HUDEP-2 (cell line): ENCODE measurements at regions not wholly inside any gene's neighbourhood (a gene's known extent, or its start where the extent isn't known, plus 50 kb on each side); places are given as distances from the start of the nearest gene placed in this dataset.
"Not testable (repeated sequence)": the region's sequence is repeated elsewhere in the genome, so short reads cannot be mapped to it uniquely, and the experiment has no call there.

Experiments
- DNase-seq, 76 experiments: peaks; one replicate each; lab custom pipeline; 2025; ENCODE audit not compliant: unreplicated experiment in 76 of 76; lab: John Stamatoyannopoulos, UW

DNA sequence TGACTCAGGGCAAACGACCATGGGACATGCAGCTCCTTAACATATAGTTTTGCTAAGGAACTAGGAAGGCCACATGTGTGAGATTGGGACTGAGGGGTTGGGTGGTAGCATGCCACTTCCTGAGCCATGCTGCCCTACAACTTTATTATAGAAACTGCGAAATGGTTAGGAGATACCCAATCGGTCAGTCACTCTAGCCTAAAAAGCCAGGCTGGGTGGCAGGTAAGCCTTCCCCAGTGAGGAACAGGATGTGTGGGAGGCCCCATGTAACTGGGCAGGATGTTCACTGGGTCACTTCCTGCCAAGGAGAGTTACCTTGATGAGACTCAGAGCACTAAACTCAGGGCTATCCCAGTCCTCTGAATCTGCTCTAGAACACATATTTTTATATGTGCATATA lies 123.5 kb downstream of the MAP3K7 start:
- no peak for DNase-seq

DNA sequence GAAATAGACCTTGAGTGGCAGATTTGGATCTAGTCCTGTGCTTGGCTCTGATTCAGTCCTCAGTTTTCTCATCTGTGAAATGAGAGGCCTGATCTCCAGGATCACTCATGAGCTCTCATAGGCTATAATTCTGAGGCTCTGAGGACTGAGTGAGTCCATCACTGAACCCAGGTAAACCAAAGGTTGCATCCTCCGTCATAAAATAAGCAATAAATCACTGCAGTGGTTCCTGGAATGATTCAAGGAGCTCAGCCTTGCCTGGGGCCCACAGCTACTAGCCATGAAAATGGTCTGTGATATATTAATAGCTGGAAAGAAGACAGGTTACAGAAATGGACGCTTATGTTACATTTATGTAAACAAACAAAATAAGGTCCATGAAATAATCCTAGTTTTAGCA lies 124.8 kb downstream of the MAP3K7 start:
- no peak for DNase-seq

DNA sequence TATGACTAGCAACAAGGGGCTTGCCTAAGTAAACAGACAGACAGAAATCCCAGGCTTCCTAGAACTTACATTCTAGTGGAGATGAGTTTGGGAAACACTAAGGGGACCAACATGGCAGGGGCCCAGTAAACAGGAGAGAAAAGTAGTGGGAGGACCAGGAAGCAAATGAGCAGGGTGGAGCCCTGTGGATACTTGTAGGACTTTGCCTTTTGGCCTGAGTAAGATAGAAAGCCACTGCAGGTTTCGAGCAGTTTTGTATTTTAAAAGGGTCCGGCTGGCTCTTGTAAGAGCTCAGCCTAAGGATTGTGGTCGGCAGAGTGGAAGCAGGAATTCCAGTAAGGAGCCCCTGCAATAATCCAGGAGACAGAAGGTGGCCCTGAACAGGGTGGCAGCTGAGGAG lies 125.5 kb downstream of the MAP3K7 start:
- DNase-seq, result no peak

DNA sequence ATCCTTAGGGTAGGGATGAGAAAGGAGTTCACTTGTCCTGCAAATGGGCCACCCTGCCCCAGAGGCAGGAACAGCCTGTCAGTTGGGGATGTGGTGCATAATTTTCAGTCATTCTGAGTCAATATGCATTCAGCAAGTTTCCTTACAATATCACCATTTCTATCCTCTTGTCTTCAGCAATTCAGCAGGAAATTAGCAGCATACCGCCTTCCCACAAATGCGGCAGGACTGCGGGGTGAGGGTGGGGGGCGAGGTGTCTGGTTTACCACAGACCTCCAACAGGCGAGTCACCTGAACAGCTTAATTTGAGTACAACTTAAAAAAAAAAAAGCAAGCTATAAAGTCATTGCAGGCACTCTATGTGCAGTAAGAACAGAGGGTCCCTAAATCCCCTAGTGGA lies 126.8 kb downstream of the MAP3K7 start:
- no peak for DNase-seq

DNA sequence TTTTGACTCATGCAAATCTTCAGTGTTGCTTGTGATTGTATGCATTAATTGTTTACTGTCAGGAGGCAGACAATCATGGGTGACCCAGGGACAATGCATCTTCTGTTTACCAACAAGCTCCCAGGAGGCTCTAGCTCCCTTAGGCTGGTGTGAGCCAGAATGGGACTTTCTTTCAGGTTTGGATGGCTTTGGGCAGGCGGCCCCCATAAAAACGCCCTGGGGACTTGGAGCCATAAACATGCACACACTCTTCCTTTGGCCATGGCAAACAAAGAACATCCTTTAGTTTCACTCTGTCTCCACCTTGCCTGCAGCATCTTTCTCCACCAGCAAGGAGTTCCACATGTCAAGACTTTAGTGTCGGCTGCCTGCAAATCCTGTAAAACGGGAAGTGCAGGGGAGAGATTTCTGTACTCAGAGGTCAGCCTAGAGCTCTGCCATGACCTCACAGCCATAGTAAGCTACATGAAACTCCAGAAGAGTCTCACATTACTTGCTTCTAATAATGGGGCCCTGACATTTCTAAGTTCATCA lies 127.6 kb downstream of the MAP3K7 start:
- DNase-seq, result no peak

DNA sequence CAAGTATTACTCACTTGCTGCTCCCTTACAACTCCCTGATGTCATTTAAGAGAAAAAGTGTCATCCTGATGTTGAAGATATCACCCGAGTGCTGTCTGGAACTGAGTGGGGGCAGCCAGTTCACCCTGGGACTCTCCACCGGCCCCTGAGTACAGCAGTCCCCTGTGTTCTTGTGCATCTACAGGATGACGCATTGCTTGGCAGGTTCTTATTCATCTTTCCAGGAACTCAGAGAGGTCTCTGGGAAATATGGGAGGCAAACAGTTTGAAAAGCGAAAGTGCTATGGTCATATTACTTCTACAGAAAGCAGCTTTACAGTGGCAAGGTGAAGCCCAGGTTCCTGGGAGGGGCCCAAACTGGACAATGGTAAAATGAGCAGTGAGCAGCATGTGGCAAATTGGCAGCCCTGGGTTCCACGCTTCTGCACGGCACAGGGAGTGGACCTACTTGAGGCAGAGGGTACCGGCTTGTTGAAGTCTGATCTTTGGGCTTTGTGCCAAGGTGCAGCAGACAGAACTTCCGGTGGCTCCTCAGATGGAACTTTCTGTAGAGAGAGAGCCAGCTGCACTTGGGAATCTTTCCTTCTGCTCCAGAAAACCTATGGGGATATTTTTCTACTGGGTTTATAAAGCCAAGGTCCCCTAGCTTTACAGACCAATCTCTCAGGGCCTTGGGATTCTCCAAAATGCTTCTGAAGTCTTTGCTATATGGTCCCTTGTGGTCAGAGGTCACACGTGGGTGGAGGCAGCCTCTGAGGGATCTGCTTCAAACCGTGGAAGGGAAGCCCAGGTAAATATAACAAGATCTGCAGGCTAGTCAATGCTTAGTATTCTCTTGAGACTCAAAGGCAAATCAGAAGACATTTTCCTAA lies 128.3 kb downstream of the MAP3K7 start:
- peak in 58 of 76 experiments; percentile 4 to 85 (median 46) for DNase-seq

DNA sequence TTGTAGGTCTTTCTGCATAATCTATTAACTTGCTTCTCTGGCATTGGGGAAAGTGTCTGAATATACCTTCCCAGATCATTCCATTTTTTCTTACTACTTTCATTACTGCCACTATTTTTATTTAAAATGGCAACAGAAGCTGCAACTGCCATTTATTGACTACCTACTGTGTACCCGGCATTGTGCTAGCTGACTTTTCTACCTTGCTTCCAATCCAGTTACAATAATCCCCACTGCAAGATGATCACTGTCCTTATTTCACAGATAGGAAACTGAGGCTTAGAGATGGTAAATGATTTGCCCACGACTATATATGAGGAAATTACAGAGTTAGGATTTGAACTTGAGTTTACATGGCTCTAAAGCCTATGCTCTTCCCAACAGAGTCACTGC lies 129.0 kb downstream of the MAP3K7 start:
- no peak for DNase-seq

DNA sequence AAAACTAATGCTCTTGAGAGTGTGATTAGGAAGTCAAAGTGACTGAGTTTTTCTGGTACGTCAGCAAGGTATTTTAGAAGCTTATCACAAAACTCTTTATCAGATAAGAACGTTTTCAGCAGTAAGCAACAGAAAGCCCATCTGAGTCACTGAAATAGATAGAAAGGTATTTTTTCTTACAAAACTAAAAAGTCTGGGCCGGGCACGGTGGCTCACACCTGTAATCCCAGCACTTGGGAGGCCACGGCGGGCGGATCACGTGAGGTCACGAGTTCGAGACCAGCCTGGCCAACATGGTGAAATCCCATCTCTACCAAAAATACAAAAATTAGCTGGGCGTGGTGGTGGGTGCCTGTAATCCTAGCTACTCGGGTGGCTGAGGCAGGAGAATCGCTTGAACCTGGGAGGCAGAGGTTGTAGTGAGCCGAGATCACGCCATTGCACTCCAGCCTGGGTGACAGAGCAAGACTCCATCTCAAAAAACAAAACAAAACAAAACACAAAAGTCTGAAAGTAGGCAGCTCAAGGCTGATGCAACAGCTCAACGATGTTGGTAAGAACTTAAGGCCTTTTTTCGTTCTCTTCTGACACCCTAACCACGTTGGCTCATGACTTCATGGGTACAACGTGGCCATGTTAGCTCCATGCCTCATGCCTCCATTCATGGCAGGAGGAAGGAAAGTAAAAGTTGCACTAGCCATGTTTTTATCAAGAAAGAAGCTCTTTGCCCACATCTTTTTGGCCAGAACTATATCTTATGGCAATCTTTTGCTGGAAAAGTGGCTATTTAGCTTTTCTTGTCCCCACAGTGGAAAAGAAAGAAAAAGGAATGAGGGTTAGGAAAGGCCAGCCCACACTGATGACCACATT lies 129.6 kb downstream of the MAP3K7 start:
- DNase-seq, result not testable (repeated sequence)

DNA sequence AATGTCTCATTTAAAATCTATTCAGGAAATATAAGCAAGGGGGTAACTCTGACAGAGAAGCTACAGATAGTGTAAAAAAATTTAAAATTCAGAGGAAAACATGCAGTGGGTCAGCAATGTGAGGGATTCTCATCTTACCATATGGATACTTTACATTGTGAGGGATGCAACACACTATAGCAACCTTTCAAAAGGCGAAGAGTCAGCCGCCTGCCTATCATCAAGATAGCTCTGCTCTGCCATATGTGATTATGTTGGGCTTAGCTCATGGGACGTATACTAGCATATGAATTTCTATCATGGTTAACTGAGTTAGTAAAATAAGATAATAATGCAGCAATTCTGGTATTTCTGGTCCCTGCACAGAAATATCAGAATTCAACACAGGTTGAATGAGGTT lies 130.9 kb downstream of the MAP3K7 start:
- no peak for DNase-seq

DNA sequence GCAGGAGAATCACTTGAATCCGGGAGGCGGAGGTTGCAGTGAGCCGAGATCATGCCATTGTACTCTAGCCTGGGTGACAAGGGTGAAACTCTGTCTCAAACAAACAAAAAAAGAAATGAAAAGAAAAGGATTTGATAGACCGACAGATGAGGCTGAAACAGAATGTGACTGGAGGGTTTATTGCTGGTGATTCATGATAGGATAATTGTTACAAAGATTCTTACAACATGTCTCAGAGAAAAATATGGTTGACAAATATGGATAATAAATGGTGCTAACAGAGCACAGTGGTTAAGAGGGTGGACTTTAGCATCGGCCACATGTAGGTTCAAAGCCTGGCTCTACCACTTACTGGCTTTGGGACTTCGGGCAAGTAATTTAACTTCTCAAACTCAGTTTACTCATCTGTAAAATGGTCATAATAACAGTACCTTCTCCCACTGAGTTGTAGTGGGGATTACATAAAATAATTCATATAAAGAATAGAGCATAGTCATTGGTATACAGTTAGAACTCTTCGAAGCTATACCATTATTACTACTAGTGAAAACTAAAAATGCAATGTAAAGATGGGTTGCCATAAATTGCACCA lies 131.9 kb downstream of the MAP3K7 start:
- no peak for DNase-seq

DNA sequence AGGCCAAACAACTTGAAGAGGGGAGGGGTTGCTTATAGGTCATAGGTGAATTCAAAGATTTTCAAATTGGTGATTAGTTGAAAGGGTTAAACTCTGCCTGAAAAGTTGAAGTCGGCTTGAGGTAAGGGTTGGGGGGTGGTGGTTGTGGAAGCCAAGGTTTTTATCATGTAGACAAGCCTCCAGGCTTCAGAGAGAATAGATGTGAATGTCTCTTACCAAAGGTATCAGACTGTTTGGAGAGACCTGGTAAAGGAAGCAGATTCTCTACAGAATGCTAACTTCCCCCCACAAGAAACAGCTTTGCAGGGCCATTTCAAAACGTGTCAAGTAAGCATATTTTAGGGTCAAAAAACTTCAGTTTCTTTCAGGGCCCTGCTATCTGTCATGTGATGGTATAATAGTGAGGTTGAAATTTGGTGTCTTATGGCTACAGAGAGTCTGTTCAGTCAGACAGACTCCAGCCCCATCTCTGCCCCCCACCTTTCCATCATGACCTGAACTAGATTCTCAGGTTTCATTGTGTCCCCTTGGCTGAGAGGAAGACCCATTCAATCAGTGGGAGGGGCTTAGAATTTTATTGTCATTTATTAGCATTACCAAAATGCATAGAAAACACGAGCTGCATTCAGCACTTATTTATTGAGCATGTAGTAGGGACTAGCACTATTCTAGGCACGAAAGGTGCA lies 136.5 kb downstream of the MAP3K7 start:
- DNase-seq, result no peak

DNA sequence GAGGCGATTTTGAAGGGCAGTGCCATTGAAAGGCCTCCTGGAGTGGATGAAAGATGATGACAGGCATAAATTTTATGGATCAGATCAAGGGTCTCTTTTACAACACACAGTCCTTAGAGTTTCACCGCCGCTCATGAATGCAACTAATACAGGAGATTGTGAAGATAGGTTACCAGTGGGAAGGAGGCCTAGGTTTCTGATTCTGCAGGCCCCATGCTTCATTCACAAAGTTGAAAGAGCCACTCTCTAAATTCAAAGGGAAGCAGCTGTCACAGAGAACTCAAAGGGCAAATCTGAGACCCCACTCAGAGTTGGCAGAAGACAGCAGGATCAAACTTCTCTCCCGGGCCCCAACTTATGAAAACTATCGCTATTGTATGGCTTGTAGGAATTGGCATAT lies 137.6 kb downstream of the MAP3K7 start:
- DNase-seq, result no peak

DNA sequence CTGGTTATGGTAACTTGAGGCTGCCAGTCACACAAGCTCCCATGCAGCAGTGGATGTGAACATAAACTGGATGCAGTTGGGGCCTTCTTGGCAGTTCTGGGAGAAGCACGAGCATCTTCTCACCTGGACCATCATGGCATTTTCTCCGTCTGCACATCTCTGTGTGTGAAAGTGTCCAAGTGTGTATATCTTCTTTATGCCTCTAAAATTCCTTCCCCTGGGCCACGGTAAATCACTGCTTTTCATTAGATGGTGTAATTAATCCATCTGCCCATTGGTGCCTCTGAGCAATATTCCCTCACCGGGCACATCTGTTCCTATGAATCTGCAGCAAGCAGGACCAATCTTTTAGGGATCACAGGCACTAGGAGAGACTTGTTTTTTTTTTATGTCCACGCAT lies 138.0 kb downstream of the MAP3K7 start:
- no peak for DNase-seq

DNA sequence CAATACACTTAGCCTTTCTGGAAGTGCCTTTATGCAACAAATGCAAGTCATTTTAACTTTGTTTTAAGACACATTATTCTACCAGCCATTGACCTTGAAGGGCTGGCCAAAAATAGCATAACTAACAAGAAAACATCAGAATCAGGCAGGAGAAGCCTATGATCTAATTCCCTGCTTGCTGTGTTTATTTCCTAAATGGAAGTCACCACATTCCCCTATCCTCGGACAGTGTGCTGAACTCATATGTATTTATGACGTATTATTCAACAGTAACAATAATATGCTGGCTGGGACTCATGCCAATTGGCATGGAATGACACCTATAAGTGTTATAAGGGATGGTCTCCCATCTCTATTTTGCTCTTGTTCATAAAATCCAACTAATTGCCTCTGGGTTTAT lies 140.7 kb downstream of the MAP3K7 start:
- no peak for DNase-seq

DNA sequence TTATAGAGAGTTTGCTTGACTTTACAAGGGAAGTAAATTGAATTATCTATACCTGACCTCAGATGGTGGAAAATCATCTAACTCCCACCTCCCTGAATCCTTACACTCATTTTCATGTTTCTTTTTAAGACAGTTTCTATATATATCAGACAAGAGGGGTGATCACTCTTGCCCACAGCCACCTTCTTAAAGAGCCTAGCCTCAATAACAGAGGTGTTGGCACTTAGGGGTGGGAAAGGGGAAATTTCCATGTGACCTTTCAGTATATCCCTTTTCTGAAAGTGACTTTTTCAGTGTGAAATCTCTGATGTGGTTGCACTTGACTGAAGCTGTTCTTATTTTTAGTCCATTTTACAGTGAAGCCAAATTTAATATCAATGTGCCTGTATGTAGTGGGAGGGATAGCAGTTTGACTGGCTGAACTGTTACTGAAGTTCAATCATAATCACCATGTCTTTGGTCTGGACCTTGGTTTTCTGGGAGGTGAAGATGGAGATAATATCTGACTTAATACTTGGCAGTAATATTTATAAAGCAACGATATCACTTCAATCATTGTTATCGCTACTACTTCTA lies 141.3 kb downstream of the MAP3K7 start:
- DNase-seq, result no peak

DNA sequence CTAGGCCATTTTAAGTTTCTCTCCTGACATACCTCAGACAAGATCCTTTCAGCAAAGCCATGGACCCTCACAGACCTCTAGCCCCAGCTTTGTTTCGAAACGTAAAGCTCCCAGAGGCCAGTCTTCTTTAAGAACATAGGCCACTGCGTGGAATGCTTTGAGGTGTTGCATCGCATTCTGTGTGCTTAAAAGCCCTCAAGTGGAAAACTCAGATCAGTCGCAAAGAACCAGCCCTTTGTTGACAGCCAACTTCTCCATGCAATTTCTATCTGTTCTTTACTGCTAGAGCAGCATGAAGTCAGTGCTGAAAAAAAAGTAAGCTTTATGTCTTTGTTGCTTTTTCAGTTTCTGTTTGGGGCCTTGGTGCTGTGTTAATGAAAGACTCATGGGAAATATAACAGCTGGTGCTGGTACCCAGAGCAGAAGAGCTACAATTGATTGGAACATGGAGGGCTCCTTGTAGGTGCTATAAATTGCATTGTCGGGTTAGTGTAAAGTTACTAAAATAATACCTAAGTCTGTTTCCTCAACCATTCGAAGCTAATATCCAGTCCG lies 142.6 kb downstream of the MAP3K7 start:
- DNase-seq, result no peak

DNA sequence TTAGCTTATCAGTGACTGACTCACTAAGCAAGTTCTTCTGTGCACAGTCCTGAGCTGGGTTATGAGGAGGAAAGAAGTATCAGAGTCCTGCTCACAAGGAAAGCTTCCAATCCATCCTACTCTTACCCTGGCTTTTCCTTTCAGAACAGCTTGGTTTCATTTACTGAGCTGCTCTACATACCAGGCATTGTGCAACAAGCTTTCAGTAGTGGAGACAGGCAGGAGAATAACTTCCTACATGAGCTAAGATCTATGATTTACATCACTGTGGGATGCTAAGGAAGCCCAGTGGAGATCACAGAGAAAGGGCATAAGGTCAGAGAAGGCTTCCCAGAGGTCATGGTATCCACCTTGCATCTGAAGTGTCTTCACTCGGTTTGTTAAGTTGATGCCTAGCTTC lies 144.5 kb downstream of the MAP3K7 start:
- no peak for DNase-seq

DNA sequence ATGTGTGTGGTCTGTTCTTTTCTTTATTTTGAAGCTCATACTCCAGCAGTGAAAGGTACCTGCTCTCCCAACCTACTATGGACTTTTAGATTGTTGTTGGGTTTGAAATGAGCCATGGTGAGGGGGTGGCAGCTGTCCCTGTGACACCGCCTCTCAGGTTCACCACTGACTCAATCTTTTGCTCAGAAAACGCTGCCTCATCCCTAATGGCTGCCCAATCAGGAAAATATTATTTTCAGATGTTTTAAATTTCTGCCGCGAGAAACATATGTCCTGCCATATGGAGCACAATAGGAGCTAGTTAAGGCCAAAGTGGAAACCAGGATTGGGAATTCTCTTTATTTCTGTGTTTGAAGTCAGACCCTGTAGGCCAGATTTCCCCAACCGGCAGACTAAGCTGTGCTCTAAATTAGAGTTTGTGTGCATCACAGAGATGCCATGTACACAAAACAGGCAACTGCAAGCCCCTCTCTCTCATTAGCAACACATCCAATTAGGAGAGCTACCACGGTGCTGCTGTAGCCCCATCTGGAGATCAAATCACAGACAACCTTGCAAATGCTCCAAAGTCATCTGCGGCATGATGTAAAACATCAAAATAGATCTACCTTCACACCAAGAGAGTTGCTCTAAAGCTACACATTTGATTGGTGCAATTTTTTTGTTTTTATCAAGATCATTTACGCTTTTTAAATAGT lies 144.1 kb upstream of the BACH2 start:
- no peak for DNase-seq

DNA sequence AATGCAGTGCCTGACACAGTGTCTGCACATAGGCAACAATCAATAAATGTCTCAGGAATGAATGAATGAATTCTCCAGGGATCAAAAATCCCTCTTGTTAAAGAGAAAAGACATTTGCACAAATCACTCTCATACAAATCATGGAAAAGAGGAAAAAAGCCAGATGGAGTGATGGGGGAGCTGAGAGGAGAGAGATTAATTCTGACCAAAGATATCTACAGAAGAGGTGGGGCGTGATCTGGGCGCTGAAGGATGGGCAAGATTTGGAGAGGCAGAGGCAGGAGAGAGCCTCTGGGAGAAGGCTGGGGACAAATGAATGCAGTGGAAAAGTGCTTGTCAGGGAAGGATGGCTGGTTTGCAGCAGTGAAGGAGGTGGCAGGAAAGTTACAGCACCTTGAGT lies 142.9 kb upstream of the BACH2 start:
- DNase-seq, result no peak
